Liver (tissue), 8 donors: ENCODE measurements at regions not wholly inside any gene's neighbourhood (a gene's known extent, or its start where the extent isn't known, plus 50 kb on each side); places are given as distances from the start of the nearest gene placed in this dataset.
A peak's percentile ranks its signal among the peaks of the same experiment; 100 is the strongest.

Source experiments
- DNase-seq: peaks from one replicate; pipeline ENCODE4 v3.0.0-alpha.2; 2017; ENCODE audit warnings: low spot score
- H3K27ac ChIP-seq, 2 donors: one replicate each; pipeline ENCODE4 v1.7.0; 2013; ENCODE audit warnings: inconsistent platforms in 2 of 2, low read length in 2 of 2, control low read depth in 1 of 2, low read depth in 1 of 2, mild to moderate bottlenecking in 1 of 2
- H3K27me3 ChIP-seq, 4 donors: one replicate each; pipeline versions ENCODE4 v1.6.1 to v1.7.0; 2013; ENCODE audit warnings: low read length in 3 of 4, inconsistent platforms in 1 of 4, mild to moderate bottlenecking in 1 of 4, moderate library complexity in 1 of 4; ENCODE audit not compliant: control insufficient read depth in 4 of 4, insufficient read depth in 4 of 4
- H3K36me3 ChIP-seq, 4 donors: one replicate each; pipeline versions ENCODE4 v1.6.1 to v1.7.0; 2013; ENCODE audit warnings: low read length in 3 of 4, mild to moderate bottlenecking in 3 of 4, low read depth in 1 of 4, moderate library complexity in 1 of 4; ENCODE audit not compliant: control insufficient read depth in 4 of 4, insufficient read depth in 3 of 4
- H3K4me1 ChIP-seq, 4 donors: one replicate each; pipeline versions ENCODE4 v1.6.1 to v1.7.0; 2013; ENCODE audit warnings: low read length in 3 of 4, mild to moderate bottlenecking in 3 of 4, moderate library complexity in 1 of 4; ENCODE audit not compliant: control insufficient read depth in 4 of 4, insufficient read depth in 4 of 4
- H3K4me3 ChIP-seq, 3 donors: one replicate each; pipeline versions ENCODE4 v1.6.1 to v1.7.0; 2013; ENCODE audit warnings: low read length in 3 of 3, control low read depth in 1 of 3, low read depth in 1 of 3, mild to moderate bottlenecking in 1 of 3
- H3K9ac ChIP-seq, 2 donors: one replicate each; pipeline ENCODE4 v1.7.0; 2013; ENCODE audit warnings: low read length in 2 of 2, mild to moderate bottlenecking in 2 of 2, moderate library complexity in 2 of 2, control low read depth in 1 of 2, low read depth in 1 of 2
- H3K9me3 ChIP-seq, 4 donors: one replicate each; pipeline versions ENCODE4 v1.6.1 to v1.7.0; 2013; ENCODE audit warnings: low read length in 3 of 4; ENCODE audit not compliant: control insufficient read depth in 4 of 4
- EGR1 ChIP-seq, 2 donors: IDR thresholded peaks; 2 replicates each; pipeline ENCODE4 v1.6.1; 2016 to 2018; ENCODE audit warnings: antibody characterized with exemption in 2 of 2, low read depth in 2 of 2
- FOXA1 ChIP-seq: IDR thresholded peaks from 2 replicates; pipeline ENCODE4 v1.6.1; 2016; ENCODE audit warnings: antibody characterized with exemption
- FOXA2 ChIP-seq: IDR thresholded peaks from 2 replicates; pipeline ENCODE4 v1.6.1; 2016; ENCODE audit warnings: antibody characterized with exemption
- GABPA ChIP-seq, 2 donors: IDR thresholded peaks in 1 of 2; conservative IDR thresholded peaks in 1 of 2; 2 replicates each; pipeline ENCODE4 v1.6.1; 2016; ENCODE audit warnings: antibody characterized with exemption in 2 of 2, mild to moderate bottlenecking in 1 of 2, moderate library complexity in 1 of 2
- HNF4A ChIP-seq, 2 donors: conservative IDR thresholded peaks; 2 replicates each; pipeline ENCODE4 v1.6.1; 2016; ENCODE audit warnings: antibody characterized with exemption in 2 of 2, mild to moderate bottlenecking in 2 of 2
- HNF4G ChIP-seq: IDR thresholded peaks from 2 replicates; pipeline ENCODE4 v1.6.1; 2016; ENCODE audit warnings: antibody characterized with exemption
- JUND ChIP-seq, 2 donors: IDR thresholded peaks; 2 replicates each; pipeline ENCODE4 v1.6.1; 2016; ENCODE audit warnings: antibody characterized with exemption in 2 of 2
- NR2F2 ChIP-seq: IDR thresholded peaks from 2 replicates; pipeline ENCODE4 v1.6.1; 2016; ENCODE audit warnings: antibody characterized with exemption
- RAD21 ChIP-seq, 2 donors: IDR thresholded peaks; 2 replicates each; pipeline ENCODE4 v1.6.1; 2016; ENCODE audit warnings: antibody characterized with exemption in 2 of 2, mild to moderate bottlenecking in 2 of 2
- REST ChIP-seq: IDR thresholded peaks from 2 replicates; pipeline ENCODE4 v1.6.1; 2016; ENCODE audit warnings: antibody characterized with exemption, mild to moderate bottlenecking
- RXRA ChIP-seq, 2 donors: IDR thresholded peaks; 2 replicates each; pipeline ENCODE4 v1.6.1; 2017 to 2018; ENCODE audit warnings: antibody characterized with exemption in 2 of 2, mild to moderate bottlenecking in 1 of 2
- SP1 ChIP-seq: IDR thresholded peaks from 2 replicates; pipeline ENCODE4 v1.6.1; 2018; ENCODE audit warnings: antibody characterized with exemption, mild to moderate bottlenecking
- TAF1 ChIP-seq: conservative IDR thresholded peaks from 2 replicates; pipeline ENCODE4 v1.6.1; 2016; ENCODE audit warnings: antibody characterized with exemption, mild to moderate bottlenecking
- YY1 ChIP-seq: IDR thresholded peaks from 2 replicates; pipeline ENCODE4 v1.6.1; 2016; ENCODE audit warnings: antibody characterized with exemption, mild to moderate bottlenecking
- WGBS: extraction: QIAGEN DNeasy Blood & Tissue Kit; methylation state at CpG from one replicate; pipeline ENCODE4 v1.1.7; 2013; 5-methylcytosine and 5-hydroxymethylcytosine counted together
- TF ChIP-seq, protein P1 (sequence below): IDR thresholded peaks from 2 replicates; pipeline ENCODE4 v1.6.1; 2016; ENCODE audit warnings: antibody characterized with exemption
- TF ChIP-seq, protein P2 (sequence below): IDR thresholded peaks from 2 replicates; pipeline ENCODE4 v1.6.1; 2016; ENCODE audit warnings: antibody characterized with exemption
- TF ChIP-seq, protein P3 (sequence below): IDR thresholded peaks from 2 replicates; pipeline ENCODE4 v1.6.1; 2016; ENCODE audit warnings: antibody characterized with exemption
- TF ChIP-seq, protein P4 (sequence below): fragments of 150-350 bp; IDR thresholded peaks from 2 replicates; pipeline ENCODE4 v1.5.1; 2017; ENCODE audit warnings: improper control_type of control experiment, low read depth, low read length; ENCODE audit not compliant: missing input control
- donor health status: healthy.
- donor health status: healthy.
- donor health status: healthy.
- donor health status: healthy.
- donor health status: healthy.

DNA sequence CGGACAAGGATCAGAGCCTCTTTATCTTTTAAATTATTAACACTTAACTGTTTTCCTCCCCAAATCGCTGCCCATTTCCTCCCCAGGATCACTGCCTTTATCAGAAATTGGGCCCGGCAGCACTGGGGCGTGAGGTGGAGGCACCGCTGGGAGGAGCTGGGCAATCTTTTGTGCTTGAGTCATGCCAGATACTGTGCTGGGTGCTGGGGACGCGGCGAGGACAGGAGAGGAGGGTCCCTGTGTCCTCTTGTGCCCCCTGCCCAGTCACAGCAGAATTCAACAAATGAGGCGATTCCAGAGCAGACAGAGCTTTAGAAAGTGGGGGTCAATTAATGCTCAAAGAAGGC lies 347.8 kb downstream of the ZNF536 start:
- peak overlapping the region; percentile 91 to 95 for H3K27ac ChIP-seq
- DNase-seq, result no peak

More for the DNA sequence above, 347.8 kb downstream of the ZNF536 start:
- Histone ChIP-seq H3K9ac (peak overlapping the region in 1 of 2 donors; percentile 55), H3K4me1 (peaks cover 0 to 12% (median 4%) of the 10 kb centered on the region in 4 donors), H3K27me3 (no peaks in the 10 kb centered on the region), H3K36me3 (no peaks in the 10 kb centered on the region), H3K9me3 (no peaks in the 10 kb centered on the region), H3K4me3 (peak overlapping the region; percentile 88 to 95 (median 90))
- TF ChIP-seq REST (no peak), YY1 (no peak), SP1 (no peak), TAF1 (no peak), RAD21 (IDR thresholded peaks at IDR 0.05) (no peak), FOXA1 (no peak), NR2F2 (no peak), GABPA (IDR thresholded peaks at IDR 0.05 in 1 of 2, conservative IDR thresholded peaks at IDR 0.05 in 1 of 2) (no peak), RXRA (IDR thresholded peaks at IDR 0.05) (no peak), FOXA2 (no peak), HNF4A (conservative IDR thresholded peaks at IDR 0.05) (no peak), JUND (IDR thresholded peaks at IDR 0.05) (no peak), EGR1 (IDR thresholded peaks at IDR 0.05; ENCODE audit: low read depth in 2 of 2) (no peak), HNF4G (no peak)
- TF ChIP-seq, protein P1, sequence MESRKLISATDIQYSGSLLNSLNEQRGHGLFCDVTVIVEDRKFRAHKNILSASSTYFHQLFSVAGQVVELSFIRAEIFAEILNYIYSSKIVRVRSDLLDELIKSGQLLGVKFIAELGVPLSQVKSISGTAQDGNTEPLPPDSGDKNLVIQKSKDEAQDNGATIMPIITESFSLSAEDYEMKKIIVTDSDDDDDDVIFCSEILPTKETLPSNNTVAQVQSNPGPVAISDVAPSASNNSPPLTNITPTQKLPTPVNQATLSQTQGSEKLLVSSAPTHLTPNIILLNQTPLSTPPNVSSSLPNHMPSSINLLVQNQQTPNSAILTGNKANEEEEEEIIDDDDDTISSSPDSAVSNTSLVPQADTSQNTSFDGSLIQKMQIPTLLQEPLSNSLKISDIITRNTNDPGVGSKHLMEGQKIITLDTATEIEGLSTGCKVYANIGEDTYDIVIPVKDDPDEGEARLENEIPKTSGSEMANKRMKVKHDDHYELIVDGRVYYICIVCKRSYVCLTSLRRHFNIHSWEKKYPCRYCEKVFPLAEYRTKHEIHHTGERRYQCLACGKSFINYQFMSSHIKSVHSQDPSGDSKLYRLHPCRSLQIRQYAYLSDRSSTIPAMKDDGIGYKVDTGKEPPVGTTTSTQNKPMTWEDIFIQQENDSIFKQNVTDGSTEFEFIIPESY, result no peak
- TF ChIP-seq, protein P2, sequence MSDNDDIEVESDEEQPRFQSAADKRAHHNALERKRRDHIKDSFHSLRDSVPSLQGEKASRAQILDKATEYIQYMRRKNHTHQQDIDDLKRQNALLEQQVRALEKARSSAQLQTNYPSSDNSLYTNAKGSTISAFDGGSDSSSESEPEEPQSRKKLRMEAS, result no peak
- TF ChIP-seq, protein P3, sequence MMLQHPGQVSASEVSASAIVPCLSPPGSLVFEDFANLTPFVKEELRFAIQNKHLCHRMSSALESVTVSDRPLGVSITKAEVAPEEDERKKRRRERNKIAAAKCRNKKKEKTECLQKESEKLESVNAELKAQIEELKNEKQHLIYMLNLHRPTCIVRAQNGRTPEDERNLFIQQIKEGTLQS, result no peak
- TF ChIP-seq, protein P4, sequence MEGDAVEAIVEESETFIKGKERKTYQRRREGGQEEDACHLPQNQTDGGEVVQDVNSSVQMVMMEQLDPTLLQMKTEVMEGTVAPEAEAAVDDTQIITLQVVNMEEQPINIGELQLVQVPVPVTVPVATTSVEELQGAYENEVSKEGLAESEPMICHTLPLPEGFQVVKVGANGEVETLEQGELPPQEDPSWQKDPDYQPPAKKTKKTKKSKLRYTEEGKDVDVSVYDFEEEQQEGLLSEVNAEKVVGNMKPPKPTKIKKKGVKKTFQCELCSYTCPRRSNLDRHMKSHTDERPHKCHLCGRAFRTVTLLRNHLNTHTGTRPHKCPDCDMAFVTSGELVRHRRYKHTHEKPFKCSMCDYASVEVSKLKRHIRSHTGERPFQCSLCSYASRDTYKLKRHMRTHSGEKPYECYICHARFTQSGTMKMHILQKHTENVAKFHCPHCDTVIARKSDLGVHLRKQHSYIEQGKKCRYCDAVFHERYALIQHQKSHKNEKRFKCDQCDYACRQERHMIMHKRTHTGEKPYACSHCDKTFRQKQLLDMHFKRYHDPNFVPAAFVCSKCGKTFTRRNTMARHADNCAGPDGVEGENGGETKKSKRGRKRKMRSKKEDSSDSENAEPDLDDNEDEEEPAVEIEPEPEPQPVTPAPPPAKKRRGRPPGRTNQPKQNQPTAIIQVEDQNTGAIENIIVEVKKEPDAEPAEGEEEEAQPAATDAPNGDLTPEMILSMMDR, result no peak
- WGBS, result 17% methylated on average over 9 of the region's 9 CpGs
